Stimulated activated CD8-positive, alpha-beta memory T cell treated with anti-CD3 and anti-CD28 coated beads, Interleukin-4, amount 100 ng/mL, for 4 hours (primary cell): ENCODE measurements at regions not wholly inside any gene's neighbourhood (a gene's known extent, or its start where the extent isn't known, plus 50 kb on each side); places are given as distances from the start of the nearest gene placed in this dataset.

Experiments
- DNase-seq, 2 donors: peaks; one replicate each; pipeline ENCODE4 v3.0.0-alpha.2; 2020; ENCODE audit warnings: low read depth in 2 of 2, low spot score in 1 of 2

DNA sequence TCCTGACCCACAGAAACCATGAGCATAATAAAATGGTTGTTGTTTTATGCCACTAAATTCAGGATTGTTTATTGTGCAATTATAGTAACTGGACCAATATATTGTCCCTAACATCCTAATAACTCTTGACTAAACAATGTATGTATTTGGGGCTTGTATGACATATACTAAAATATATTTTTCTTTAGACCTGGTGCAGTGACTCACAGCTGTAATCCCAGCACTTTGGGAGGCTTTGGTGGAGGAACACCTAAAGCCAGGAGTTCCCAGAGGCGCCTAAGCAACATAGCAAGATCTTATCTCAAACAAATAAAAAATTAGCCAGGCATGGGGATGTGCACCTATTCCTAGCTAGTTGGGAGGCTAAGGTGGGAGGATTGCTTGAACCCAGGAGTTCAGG, 180.4 kb downstream of the SUCNR1 start:
- DNase-seq = no peak

GRCh38 chr3:152054315-152054714, 180.9 kb downstream of the SUCNR1 start:
- DNase-seq = no peak

DNA sequence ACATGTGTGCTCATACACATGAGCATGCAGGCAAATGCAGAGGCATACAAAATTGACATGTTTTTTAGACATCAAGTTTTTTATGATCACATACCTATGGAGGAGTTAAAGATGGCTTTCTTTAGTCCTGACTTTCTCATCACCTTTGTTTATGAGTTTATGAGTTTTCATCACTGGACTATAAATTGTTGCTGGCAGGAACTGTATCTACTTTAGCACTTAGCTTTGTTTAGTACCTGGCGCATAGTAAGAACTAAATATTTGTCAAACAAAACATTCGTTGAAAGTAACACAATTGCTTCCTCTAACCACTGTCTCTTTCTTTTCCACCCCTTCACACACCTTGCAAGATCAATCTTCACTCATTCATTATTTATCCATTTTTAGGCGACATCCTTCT, 182.6 kb downstream of the SUCNR1 start:
- no peak for DNase-seq

DNA sequence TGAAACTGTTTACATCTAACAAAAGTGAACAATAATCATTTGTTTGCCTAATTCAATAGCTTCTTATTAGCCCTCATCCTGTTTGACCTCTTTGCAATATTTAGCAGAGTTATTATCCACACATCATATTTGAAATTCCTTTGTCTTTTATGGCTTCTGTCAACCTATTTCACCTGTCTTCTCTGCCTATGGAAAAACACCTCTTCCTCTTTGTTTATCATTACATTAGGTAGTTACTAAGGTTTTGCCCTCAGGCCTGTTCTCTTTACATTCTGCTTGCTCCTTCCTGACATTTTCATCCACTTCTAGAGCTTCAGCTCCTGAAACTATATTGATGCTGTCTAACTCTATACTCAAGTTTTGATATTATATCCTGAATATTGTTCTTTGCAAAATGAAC, 183.0 kb downstream of the SUCNR1 start:
- DNase-seq = no peak

GRCh38 chr3:152056987-152057386, 183.5 kb downstream of the SUCNR1 start:
- no peak for DNase-seq

- DNase-seq = no peak
Measured at GRCh38 chr3:152058856-152059255, 185.4 kb downstream of the SUCNR1 start.

DNA sequence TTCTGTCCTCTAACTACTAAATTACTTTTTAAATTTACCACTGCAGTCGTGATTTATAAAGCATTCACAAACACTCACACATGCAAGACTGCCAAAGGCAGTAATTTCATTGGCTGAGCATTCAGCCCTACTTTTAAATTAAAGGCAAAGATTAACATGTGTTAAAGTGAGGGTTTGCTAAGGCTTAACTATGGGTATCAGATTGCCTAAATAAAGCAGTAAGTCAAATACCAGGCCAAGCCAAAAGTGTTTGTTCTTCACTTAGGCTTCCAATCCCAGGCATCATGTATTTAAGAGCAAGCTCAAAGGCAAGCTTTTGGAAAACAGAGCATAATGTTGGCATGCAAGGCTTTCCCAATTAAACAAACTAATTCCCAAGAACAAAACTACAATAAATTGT, 187.3 kb downstream of the SUCNR1 start:
- DNase-seq = no peak

- DNase-seq = no peak
Measured at GRCh38 chr3:152061296-152061695, 187.9 kb downstream of the SUCNR1 start.

DNA sequence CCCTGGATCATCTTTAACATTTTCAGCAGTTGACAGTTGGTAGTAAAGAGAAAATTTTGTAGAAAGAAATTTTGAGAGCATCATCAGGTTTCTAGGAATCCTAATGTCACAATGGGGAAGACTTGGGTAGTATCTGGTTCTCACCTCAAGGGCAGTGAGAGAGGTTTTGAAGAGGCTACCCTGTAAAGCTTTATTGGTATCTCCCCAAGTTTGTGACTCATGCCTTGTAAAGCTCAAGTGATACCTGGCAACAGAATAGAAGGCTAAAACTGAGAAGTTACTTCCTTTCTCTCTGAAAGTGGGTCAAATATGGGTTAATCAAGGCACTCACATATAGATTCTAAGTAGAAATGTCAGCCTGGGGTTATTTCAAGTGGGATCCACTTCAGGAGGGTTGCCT, 196.4 kb downstream of the SUCNR1 start:
- DNase-seq = no peak

- no peak for DNase-seq
Measured at GRCh38 chr3:152071315-152071714, 197.4 kb upstream of the MBNL1 start.

- DNase-seq = no peak
Measured at GRCh38 chr3:152071924-152072323, 196.8 kb upstream of the MBNL1 start.

GRCh38 chr3:152073267-152073666, 195.5 kb upstream of the MBNL1 start:
- no peak for DNase-seq

- no peak for DNase-seq
Measured at GRCh38 chr3:152076148-152076547, 192.6 kb upstream of the MBNL1 start.

DNA sequence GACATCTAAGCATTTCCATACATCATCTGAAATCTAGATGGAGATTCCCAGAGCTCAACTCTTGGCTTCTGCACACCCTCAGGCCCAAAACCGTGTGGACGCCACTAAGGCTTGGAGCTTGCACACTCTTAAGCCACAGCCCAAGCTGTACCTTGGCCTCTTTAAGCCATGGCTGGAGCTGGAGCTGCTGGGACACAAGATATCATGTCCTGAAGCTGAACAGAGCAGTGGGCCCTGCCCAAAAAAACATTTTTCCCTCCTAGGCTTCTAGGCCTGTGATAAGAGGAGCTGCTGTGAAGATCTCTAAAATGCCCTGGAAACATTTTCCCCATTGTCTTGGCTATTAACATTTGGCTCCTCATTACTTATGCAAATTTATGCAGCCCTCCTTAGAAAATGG, 188.7 kb upstream of the MBNL1 start:
- no peak for DNase-seq

- DNase-seq = no peak
Measured at GRCh38 chr3:152083135-152083534, 185.6 kb upstream of the MBNL1 start.

DNA sequence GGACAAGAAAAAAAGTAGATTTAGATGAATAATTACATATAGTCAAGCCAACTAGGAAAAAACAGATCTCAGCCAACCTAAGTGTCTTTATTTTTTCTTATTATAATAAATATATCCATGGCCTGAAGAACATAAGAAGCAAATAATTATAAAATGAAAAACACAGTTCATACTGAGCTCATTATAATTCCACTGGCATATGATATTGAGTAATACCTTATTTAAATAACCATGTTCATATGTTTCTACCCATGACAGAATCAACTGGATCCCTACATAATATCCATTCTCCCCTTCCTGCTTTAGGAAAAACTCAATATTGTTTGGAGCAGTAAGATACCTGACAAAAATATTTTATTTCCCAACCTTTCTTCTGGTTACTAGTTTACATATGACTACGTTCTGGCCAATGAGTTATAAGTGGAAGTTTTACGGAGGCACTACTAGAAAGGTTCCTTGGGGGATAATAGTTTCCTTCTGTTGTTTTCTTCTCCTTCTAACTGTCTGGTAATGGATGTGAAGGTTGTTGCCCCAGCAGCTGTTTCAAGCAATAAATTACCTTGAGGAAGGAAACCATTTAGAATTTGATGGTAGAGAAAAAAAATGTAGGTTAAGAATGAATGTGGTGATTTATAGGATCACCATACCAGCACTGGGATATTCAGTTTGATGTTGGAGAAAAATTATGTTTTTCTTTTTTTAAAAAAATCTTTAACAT, 184.1 kb upstream of the MBNL1 start:
- DNase-seq = no peak

GRCh38 chr3:152087153-152087552, 181.6 kb upstream of the MBNL1 start:
- no peak for DNase-seq

GRCh38 chr3:152089528-152089927, 179.2 kb upstream of the MBNL1 start:
- no peak for DNase-seq

DNA sequence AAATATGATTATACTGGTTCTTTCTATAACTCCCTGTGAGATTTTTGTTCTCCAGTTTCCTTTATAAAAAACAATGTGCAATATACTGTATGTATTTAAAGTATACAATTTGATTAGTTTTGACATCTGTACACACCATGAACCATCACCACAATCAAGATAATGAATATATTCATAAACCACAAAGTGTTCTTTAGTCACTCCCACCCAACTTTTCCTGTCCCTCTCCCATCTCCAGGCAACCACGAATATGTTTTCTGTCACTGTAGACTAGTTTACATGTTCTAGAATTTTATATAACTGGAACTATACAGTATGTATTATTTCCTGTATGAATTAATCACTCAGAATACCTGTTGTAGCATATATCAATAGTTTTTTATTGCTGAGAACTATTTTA, 177.0 kb upstream of the MBNL1 start:
- no peak for DNase-seq

DNA sequence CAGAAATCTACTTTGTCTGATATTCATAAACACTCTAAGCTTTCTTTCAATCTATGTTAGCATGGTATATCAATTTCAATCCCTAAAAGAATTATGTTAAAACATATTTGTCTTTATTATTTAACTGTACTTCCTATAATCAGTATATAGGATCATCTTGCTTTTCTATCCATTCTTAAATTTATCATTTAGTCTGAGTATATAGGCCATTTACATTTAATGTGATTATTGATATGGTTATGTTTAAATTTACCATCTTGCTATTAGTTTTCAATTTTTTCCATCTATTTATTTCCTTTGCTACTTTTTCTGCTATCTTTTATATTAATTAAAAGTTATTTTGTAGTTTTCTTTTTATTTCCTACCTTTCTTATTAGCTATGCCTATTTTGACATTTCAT, 174.8 kb upstream of the MBNL1 start:
- DNase-seq = no peak

DNA sequence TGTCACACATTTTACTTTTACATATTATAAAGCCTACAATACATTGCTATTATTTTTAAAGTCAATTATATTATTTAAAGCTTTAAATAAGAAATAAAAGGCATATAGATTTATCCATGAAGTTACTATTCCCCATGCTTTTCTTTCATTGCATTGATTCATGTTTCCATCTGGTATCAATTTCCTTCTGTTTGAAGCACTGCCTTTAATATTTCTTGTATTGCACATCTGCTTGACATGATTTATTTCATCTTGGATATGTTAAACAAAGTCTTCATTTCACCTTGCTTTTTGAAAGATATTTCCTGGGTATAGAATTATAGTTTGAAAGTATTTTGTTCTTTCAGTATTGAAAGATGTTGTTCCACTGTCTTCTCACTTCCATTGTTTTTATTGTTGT, 174.3 kb upstream of the MBNL1 start:
- no peak for DNase-seq

- DNase-seq = no peak
Measured at GRCh38 chr3:152095472-152095871, 173.3 kb upstream of the MBNL1 start.

GRCh38 chr3:152096280-152096906, 172.3 kb upstream of the MBNL1 start:
- DNase-seq = no peak
